ENCODE measurements at regions not wholly inside any gene's neighbourhood (a gene's known extent, or its start where the extent isn't known, plus 50 kb on each side); places are given as distances from the start of the nearest gene placed in this dataset.

DNA sequence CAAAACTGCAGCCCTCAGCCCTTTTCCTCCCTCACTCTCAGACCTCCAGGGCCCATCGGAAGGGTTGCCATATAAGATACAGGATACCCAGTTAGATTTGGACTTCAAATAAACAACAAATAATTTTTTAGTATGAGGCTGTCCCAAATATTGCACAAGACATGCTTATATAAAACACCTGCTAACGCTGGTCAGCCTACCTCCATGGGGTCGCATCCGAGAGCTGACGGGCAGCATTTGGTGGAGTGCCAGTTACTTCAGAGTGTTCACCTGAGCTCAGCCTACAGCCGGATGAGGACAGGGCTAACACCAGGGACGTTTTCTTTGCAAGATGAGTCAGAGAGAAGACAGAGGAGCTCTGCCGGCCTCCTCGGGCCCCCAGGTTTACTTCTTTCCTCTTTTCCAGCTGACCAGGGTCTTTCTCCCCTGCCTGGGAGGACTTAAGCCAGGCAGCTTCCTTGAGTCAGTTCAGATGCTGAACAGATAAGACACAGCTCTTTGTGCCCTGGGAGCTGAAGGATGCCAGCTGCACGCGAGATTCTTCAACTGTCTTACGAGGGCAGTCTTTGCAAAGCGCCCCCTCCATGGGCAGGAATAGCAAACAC lies 141.2 kb upstream of the KCNG1 start:
- no peak for TF ChIP-seq ZFX (IDR thresholded peaks at IDR 0.05)
- TF ChIP-seq, protein P1, sequence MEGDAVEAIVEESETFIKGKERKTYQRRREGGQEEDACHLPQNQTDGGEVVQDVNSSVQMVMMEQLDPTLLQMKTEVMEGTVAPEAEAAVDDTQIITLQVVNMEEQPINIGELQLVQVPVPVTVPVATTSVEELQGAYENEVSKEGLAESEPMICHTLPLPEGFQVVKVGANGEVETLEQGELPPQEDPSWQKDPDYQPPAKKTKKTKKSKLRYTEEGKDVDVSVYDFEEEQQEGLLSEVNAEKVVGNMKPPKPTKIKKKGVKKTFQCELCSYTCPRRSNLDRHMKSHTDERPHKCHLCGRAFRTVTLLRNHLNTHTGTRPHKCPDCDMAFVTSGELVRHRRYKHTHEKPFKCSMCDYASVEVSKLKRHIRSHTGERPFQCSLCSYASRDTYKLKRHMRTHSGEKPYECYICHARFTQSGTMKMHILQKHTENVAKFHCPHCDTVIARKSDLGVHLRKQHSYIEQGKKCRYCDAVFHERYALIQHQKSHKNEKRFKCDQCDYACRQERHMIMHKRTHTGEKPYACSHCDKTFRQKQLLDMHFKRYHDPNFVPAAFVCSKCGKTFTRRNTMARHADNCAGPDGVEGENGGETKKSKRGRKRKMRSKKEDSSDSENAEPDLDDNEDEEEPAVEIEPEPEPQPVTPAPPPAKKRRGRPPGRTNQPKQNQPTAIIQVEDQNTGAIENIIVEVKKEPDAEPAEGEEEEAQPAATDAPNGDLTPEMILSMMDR (conservative IDR thresholded peaks at IDR 0.05): no peak
- no peak overlapping the region for H3K27ac ChIP-seq

DNA sequence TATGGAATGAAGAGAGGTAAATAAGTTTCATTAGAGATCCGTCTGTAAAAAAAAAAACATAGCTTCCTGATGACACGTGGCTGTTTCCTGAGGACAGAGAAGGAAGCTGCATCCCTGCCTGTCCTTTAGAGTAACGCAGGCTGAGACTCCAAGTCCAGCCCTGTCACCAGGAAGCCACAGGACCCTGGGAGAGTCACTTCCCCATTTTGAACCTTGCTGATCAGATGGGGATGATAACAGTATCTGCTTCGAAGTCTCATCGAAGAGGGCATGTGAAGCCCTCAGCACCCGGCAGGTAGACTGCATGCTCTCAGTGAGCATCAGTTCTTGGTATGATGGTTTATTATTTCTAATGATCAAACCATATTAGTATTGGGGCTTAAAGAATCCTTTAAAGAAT lies 139.1 kb upstream of the KCNG1 start:
- TF ChIP-seq, protein P1 (conservative IDR thresholded peaks at IDR 0.05): no peak
- no peak for TF ChIP-seq ZFX (IDR thresholded peaks at IDR 0.05)
- H3K27ac ChIP-seq: no peak overlapping the region

- TF ChIP-seq, protein P1 (conservative IDR thresholded peaks at IDR 0.05): no peak
- no peak for TF ChIP-seq ZFX (IDR thresholded peaks at IDR 0.05)
Measured at GRCh38 chr20:51160821-51161220, 137.9 kb upstream of the KCNG1 start.

GRCh38 chr20:51159981-51160380 lies 137.1 kb upstream of the KCNG1 start:
- no peak for TF ChIP-seq ZFX (IDR thresholded peaks at IDR 0.05)
- TF ChIP-seq, protein P1 (conservative IDR thresholded peaks at IDR 0.05): no peak
- H3K27ac ChIP-seq: no peak overlapping the region

More at GRCh38 chr20:51160821-51161220, 137.9 kb upstream of the KCNG1 start:
- no peak overlapping the region for H3K27ac ChIP-seq

DNA sequence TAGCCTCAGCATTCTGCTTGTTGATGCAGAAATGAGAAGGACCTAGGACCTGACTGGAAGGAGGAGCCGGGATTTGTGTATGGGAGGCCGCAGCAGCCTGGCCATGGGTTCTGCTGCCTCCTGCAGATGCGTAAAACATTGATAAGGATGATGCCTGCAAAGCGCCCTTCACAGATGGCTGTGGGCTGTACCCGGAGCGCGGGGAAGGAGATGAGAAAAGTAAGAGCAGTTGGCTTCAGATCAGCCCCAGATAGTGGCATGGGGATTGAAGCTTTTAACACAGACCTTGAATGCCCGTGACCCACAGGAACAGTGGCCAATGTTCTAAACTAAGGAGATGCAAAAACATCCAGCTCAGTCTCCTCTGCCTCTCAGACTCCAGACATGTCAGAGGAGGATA lies 136.4 kb upstream of the KCNG1 start:
- TF ChIP-seq, protein P1 (conservative IDR thresholded peaks at IDR 0.05): no peak
- TF ChIP-seq ZFX (IDR thresholded peaks at IDR 0.05): no peak
- no peak overlapping the region for H3K27ac ChIP-seq

- no peak overlapping the region for H3K27ac ChIP-seq
- TF ChIP-seq ZFX (IDR thresholded peaks at IDR 0.05): no peak
- TF ChIP-seq, protein P1 (conservative IDR thresholded peaks at IDR 0.05): no peak
Measured at GRCh38 chr20:51158226-51158625, 135.3 kb upstream of the KCNG1 start.

- H3K27ac ChIP-seq: no peak overlapping the region
- TF ChIP-seq ZFX (IDR thresholded peaks at IDR 0.05): no peak
- TF ChIP-seq, protein P1 (conservative IDR thresholded peaks at IDR 0.05): no peak
Measured at GRCh38 chr20:51156041-51156982, 133.4 kb upstream of the KCNG1 start.

All from C4-2B (cell line).